Fibroblast of gingiva (primary cell): ENCODE measurements at regions not wholly inside any gene's neighbourhood (a gene's known extent, or its start where the extent isn't known, plus 50 kb on each side); places are given as distances from the start of the nearest gene placed in this dataset.
A peak's percentile ranks its signal among the peaks of the same experiment; 100 is the strongest.

ENCODE experiments used
- DNase-seq: peaks from one replicate; pipeline ENCODE4 v3.0.0-alpha.2; 2011; ENCODE audit warnings: low read depth

DNA sequence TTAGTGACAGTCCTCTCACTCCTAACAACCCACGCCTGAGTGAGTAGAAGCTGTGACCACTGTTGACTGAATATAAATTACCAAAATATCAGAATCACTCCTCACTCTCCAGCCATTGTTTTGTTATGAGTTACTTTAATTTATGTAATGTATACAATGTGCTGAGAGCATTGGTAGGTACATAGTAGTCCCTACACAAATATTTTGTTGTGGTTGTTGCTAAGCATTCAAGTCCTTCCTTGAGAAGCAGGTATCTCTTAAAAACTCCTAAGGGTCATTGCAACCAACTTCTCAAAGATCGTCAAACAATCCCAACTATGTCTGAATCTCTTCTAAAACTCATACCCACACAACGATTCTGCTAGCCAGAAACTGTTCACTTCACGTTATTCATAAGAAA, 476.8 kb upstream of the TNP1 start:
- no peak for DNase-seq

DNA sequence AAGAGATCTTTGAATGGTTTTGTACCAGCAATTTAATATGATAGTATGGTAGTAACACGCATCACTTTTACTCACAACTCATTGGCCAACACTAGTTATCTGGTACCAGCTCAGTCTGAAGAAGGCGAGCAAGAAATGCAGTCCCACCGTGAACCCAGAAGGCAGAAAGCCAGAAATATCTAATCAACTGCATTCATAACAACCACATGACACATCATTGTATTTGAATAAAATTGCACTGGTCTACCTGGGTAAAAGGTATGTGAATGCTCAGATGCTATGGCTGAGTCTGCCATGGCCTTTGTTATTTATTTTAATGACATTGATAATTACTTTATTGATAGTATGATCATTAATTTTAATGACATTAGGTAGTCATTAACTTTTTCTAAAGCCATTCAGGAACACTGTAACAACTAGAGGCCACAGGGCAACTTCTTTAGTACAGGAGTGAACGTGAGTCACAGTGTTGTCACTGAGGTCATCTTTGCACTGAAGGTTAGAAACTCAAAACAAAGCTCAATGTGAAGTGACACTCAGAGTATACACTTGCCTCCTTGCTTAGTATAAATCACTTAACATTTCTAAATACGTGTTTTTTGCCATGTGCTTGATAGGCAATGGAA, 475.6 kb upstream of the TNP1 start:
- DNase-seq = no peak

DNA sequence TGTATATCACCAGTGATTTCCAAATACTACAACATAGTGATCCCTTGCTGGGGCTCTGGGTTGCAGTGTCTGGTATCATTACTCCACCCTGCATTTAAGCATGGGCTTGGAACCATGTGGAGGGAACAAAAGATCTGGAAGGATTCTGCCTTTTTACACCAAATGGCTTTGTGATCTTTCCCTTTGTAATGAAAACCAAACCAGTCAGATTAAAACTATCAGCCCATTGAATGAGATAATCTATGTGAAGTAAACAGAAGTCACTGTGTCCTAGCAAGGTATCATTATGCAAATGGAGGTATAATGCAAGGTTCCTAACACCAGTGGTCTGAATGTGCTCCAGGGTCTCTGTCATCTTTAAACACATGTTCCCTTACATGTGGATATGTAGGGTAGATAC, 474.7 kb upstream of the TNP1 start:
- no peak for DNase-seq

DNA sequence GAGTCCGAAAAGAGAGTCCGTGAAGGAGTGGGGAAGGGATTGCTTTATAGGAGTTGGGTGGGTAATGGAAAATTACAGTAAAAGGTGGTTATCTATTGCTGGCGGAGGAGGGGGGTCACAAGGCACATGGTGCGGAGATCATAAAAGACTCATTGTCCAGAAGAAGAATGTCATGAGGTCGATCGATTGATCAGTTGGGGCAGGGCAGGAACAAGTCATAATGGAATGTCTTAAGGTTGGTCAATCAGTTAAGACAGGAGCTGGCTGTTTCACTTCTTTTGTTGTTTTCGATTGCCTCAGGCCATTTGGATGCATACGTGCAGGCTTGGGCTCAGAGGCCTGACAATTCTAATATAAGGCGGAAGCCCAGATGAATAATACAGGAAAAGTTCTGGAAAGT, 473.0 kb upstream of the TNP1 start:
- DNase-seq = no peak

DNA sequence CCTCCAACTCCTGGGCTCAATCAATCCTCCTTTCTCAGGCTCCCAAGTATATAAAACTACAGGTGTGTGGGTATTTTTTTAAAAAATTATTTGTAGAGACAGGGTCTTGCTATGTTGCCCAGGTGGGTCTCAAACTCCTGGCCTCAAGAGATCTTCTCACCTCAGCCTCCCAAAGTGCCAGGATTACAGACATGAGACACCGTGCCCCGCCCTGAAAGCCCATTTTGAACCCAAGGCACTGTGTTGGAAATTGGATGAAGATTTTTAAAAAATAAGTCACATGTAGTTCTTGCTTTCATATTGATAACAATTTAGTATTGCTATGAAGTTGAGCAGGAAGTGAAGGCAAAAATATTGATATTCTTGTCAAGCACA, 472.5 kb upstream of the TNP1 start:
- DNase-seq = no peak

DNA sequence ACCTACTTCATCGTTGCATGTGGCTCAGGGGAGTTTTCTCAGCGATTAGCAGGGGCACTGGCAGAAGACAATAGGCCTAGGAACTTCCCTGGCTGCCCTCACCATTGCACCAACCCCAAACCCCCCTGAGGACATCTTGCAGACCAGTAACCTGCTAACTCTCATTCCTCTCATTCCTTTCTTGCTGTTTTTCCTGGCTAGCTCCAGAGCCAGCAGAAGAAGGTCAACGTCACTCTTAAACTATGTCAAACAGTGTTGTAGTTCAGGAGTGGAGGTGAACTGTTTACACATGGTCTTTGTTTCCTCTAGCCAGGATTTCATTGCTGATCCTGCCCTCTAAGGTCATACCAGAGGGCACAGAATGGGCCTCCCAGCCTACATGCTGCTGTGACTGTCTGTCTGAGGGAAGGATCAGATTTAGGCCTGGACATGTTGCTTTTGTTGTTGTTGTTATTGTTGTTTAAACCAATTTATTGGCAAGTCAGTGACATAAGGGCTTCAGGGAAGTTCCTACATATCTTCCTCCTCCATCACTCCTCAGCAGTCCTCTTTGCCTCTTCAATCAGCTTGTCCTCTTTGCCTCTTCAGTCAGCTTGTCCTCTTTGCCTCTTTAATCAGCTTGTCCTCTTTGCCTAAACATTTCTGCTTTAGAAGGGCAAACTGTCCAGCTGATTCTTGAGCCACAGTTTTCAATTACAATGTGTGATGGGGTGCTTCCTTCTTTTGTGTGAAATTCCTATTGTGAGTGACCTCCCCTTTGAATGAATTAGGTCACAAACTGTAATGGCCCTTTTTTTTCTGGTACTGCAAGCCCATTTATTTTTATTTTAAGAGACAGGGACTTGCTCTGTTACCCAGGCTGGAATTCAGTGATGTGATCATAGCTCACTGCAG, 471.9 kb upstream of the TNP1 start:
- peak; percentile 41 for DNase-seq

DNA sequence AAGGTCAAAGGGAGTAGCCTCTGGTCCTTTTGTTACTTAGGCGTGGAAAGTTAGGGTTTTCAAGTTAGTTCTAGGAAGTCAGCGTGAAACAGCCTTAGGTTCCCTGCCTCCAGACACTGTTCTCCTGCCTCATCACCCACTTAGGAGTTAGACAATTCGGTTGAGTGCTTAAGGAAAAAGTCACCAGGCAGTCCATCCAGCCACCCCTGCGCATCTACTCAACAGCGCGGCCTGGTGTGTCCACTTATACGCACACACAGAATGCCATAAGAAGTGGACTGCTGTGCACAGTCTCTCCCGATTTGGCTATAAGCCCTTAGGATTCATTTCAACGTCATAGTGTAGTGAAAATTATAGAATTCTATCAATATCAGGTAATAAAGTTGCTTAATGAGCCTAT, 470.8 kb upstream of the TNP1 start:
- DNase-seq = no peak

DNA sequence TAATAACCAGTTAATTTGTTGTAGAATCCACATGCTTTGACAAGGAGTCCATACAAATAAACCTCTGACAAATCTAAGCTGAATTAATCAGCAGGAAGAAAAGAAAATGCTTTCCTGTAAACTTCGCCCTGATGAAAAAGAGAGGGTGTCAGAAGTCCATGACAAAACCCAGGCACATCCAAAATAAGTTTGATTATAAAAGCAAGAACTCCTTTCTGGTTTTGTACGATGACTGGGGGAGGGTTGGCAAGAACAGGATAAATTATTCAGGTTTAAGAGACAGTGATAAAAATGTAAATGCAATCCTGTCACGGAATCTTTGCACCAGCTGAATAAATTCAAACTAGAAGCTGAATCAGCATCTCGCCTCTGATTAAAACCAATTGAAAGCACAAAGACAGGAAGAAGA, 469.2 kb upstream of the TNP1 start:
- DNase-seq = no peak

DNA sequence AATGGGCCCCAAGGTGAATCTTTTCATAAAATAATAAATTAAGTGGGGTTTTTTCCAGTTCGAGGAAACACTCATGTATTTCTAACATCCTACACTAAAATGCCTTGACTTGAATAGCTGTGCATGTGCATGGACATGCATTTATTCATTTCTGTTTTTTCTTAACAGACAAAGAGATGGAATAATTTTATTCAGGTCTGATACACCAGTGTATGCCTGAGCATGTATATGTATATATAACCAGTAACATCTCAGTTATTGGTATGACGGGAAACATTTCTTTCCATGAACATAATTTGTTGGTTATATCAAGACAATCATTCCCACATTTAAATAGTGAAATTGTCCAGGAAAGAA, 468.7 kb upstream of the TNP1 start:
- no peak for DNase-seq

DNA sequence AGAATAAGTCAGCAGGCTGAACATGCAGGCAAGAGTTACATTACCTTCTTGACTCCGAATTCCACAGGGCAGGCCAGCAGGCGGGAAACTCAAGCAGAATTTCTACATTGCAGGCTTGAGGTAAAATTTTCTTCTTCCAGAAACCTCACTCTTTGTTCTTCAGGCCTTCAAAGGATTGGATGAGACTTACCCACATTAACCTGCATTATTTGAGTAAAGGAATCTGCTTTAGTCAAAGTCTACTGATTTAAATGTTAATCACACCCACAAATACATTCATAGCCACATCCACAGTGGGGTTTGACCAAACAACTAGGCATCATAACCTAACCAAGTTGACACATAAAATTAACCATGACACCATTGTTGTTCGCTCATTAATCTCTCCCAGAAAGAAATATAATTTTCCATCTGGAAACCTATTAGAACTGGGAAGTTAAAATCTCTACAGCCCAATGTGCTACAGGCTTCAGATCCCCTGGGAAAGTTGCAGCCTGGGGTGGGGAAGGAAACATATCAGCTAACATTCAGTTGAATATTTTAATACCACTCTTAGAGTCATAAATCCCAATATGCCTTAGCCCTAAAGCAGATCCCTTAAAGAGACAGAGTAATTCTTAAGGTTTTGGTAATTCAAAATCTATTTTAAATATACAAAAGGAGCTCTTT, 468.2 kb upstream of the TNP1 start:
- DNase-seq = no peak

DNA sequence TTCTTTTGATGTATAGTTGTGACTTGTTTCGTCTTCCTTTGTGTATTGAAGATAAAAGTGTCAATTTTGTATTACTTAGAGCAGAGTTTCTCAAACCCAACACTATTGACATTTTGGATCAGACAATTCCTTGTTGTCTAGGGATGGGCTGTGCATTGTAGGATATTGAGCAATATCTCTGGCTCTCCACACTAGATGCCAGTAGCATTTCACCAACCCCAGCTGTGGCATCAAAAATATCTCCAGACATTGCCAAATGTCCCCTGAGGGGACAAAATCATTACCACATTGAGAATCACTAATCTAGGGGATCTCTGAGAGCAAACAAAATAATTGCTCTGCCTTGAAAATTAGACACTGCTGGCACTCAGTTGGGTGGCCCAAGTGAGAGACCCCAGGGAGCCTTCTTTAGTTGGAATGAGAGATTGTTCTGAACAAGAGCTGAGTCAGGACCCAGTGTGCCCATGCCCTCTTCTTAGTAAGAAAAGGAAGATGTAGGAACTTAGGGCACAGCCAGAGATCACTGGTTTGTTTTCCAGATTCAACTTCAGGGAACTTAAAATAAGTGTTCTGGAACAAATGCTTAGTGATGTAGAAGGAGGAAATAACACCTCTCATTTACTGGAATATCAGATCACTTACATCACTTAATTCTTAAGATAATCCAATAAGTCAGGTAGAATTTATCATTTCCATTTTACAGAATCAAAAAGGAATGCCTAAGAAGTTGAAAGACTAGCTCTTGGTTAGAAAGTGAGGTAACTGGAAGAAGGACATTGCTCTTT, 466.6 kb upstream of the TNP1 start:
- DNase-seq = peak; percentile 84

DNA sequence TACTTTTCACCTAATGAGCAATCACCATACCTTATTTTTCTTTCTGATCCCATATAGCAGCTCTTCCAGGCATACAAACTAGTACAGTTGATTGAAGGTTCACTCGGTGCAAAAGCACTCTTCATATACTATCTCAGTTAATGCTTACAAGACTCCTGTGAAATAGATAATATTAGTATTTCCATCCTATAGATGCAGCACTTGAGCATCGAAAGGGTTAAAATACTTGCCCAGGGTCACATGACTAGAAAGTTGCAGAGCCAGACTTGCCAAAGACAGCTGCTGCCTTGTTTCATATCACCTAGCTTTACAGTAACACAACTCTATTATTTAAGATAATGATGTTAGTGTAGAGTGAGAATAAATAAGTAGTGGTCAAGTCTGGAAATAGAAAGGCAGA, 466.0 kb upstream of the TNP1 start:
- no peak for DNase-seq

DNA sequence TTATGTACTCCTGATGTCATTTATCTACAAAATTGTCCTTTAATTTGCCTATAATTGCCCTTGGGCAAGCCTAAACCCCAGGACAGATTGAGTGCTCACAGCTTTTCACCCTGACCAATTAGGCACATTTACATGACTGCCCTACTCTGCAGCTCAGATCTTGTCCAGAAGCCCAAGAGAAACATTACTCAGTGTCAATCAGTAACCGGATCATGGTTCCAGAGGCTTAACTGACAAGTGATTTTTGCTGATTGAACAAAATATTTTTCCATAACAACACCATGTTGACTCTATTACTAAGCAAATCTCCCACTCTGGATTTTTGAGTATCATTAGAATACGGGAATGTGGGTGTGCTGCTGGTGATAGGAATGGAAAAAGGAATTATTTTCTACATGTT, 465.4 kb upstream of the TNP1 start:
- no peak for DNase-seq

DNA sequence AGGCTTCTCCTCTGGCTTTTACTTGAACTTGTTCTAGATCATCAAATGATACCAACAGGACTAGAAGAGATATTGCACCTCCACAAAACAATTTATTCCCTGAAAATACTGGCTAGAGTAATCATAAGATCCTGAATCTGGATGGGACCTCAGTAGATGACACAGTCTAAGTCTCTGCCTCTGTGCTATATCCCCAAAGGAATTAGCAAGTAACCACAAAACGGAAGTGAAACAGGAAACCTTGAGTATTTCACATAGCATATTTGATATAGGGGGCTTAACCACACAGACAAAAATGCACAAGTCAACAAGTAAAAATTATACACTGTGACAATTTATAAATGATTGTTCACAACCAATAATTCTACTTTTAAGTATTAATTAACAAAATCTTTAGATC, 456.9 kb upstream of the TNP1 start:
- DNase-seq = no peak

DNA sequence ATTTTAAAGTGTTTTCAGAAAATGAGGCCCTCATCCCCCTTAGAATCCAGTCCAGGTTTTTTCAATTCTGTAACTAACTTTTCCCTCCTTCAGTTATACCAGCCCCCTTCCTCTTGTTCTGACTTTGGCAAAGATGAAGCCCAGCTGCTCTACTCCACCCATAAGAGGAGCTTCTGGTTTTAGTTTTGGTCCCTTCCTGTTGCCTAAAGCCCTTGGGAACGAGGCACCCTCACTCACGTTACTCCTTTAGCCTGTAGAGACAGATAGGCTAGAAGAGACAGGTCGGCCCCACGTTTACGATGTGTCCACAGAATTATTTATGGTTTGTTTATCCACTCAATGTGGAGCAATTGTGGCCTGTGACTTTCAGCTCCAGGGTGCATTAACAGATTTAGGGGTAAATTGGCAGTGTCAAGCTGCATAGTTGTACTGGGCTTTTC, 454.2 kb upstream of the TNP1 start:
- DNase-seq = no peak

DNA sequence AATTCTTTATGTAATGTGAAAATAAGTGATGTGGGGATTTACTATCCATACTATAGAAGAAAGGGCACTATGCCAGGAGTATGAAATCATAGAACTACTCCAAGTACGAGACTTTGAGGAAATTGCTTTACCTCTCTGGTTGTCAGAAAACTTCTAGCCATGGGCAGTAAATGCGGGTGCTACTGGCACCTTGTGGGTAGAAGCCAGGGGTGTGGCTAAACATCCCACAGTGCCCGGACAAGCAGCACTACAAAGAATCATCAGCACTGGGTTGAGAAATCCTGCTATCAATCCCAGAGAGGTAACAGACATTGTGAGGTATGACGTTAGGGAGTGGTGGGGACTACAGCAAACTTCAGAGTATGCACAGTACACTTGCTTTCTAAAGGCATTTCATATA, 453.5 kb upstream of the TNP1 start:
- no peak for DNase-seq

DNA sequence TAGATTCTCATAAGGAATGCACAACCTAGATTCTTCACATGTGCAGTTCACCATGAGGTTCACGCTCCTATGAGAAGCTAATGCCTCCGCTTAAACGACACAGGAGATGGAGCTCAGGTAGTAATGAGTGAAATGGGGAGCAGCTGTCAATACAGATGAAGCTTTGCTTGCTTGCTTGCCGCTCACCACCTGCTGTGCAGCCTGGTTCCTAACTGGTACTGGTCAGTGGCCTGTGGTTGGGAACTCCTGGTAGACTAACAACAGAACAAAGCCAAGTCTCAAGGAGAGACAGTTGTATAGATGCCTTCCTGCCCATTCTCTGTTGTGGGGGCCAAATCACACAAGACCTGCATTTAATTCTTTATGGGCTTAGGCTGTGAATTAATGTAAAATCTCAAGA, 449.2 kb upstream of the TNP1 start:
- DNase-seq = no peak

DNA sequence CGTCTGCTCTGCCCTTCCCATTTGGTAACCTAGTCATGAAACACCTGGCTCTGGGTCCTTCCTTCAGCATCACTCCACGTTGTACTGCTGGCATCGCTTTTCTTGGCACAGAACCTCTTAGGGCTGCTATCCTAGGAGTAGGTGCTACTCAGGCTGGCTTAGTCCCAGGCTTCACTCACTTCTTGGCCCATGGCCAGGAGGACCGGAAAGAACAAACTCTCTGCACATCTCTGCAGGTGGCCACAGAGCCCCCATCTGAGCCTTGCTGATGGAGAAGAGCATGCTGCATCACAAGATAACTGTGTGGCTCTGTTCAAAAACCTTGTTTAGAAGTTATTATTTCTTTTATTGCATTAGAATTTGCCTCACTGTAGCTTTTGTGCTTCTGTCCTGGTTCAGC, 447.2 kb upstream of the TNP1 start:
- DNase-seq = no peak

DNA sequence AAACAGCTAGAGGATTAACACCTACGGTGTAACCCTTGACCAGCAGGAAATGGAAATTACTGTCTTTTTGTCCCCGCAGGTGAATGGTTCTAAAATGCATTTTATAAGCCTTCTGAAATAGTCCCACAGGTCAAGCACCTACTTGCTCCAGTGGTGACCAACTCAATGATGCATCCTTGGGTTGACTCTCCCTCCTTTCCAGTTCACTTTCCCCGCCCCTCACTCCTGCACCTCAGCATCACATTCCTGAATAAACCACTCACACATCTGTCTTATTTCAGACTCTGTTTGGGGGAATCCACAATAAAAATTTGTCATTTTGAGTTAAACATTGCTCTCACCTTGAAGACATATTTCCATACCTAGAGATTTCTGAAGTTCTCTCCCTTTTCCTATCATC, 446.0 kb upstream of the TNP1 start:
- DNase-seq = no peak

DNA sequence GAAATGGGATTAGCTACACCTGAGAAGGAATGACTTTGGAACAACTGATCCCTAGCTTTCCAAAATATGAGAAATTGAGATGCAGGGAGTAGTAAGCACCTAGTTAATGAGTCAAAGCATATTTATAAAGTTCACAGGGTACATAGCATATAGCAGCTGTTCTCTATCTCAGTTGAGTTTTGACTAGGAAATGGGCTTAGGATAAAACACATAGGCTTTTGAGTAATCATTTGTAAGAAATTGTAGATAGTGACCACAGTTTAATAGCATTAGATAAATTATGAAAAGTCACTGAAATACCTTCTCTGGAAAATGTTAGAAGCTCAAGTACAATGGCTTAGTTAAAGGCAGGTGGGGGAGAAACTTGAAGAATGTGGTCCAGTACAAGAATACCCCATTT, 444.7 kb upstream of the TNP1 start:
- DNase-seq = no peak

DNA sequence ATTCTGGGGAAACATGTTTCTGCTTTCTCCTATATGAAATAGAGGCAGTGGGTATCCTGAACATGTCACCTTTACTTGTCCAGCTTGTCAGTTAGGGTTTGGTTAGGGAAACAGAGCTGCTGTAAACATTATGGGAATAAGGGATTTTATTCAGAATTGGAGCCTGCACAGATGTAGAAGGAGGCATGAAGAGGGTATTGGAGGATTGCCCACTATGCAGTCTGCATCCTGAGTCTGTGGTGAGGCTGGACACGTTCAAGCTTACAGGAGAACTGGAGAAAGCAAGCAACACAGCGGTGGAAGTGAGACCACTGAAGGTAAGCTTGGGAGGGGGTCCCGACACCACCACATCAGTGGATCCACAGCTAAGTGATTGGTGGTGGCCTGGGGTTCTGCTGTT, 443.0 kb upstream of the TNP1 start:
- DNase-seq = no peak

DNA sequence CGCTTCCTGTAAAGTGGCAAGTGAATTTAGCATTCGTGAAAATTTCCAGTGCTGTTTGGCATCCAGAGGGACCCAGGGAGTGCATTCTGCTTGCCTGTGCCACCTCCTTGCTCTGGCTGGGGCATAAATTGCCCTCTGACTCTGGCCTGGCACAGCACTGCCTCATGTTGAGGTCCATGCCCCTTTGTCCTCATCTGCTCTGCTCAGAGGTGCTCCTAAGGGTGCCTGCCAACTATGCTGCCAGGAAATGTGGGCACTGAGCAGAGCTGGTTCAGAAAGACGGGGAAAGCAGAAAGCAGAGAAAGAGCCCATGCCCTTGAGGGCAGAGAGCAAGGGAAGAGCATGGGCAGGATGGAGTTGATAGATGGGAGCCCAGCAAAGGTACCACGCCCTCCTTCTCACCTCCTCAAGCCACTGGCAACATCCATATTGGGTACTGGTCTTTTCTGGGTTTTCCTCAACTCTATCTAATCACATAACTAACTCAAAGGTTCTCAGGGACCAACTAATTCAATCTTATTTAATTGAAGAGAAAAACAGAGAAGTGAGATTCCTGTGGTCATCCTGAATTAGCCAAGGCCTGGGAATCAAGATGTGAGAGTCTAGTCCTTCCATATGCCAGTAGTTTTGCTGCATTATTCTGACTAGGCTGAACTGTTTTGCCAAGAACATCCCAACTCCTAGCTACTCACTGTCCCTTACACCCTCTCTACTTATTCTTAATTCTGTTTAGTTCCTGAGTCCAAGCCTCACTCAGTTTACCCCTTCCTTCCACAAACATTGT, 441.5 kb upstream of the TNP1 start:
- DNase-seq = no peak
